Uterus (tissue), 2 donors: ENCODE measurements at regions not wholly inside any gene's neighbourhood (a gene's known extent, or its start where the extent isn't known, plus 50 kb on each side); places are given as distances from the start of the nearest gene placed in this dataset.

ENCODE experiments used
- POLR2A ChIP-seq, 2 donors: fragments of 450-650 bp; IDR thresholded peaks; one replicate each; pipeline ENCODE4 v1.6.1; 2016; ENCODE audit warnings: antibody characterized with exemption in 2 of 2, mild to moderate bottlenecking in 1 of 2, moderate library complexity in 1 of 2
- TF ChIP-seq, protein P1 (sequence below), 4 experiments: fragments of 200-600 bp in 2 of 4; fragments of 450-650 bp in 2 of 4; sonication (generic) in 2 of 4; IDR thresholded peaks; one replicate each; pipeline ENCODE4 v1.5.1; 2016 to 2019; ENCODE audit warnings: antibody characterized with exemption in 4 of 4, mild to moderate bottlenecking in 2 of 4, moderate library complexity in 1 of 4

- TF ChIP-seq POLR2A (IDR thresholded peaks at IDR 0.05), result no peak
- TF ChIP-seq, protein P1, sequence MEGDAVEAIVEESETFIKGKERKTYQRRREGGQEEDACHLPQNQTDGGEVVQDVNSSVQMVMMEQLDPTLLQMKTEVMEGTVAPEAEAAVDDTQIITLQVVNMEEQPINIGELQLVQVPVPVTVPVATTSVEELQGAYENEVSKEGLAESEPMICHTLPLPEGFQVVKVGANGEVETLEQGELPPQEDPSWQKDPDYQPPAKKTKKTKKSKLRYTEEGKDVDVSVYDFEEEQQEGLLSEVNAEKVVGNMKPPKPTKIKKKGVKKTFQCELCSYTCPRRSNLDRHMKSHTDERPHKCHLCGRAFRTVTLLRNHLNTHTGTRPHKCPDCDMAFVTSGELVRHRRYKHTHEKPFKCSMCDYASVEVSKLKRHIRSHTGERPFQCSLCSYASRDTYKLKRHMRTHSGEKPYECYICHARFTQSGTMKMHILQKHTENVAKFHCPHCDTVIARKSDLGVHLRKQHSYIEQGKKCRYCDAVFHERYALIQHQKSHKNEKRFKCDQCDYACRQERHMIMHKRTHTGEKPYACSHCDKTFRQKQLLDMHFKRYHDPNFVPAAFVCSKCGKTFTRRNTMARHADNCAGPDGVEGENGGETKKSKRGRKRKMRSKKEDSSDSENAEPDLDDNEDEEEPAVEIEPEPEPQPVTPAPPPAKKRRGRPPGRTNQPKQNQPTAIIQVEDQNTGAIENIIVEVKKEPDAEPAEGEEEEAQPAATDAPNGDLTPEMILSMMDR (IDR thresholded peaks at IDR 0.05), result no peak
Measured at GRCh38 chr4:181770971-181771370, 472.2 kb upstream of the TENM3 start.
